Uterus (tissue), 3 donors: ENCODE measurements at regions not wholly inside any gene's neighbourhood (a gene's known extent, or its start where the extent isn't known, plus 50 kb on each side); places are given as distances from the start of the nearest gene placed in this dataset.
A peak's percentile ranks its signal among the peaks of the same experiment; 100 is the strongest.

ENCODE experiments used
- DNase-seq, 2 donors: peaks; one replicate each; pipeline ENCODE4 v3.0.0-alpha.2; 2019 to 2020
- H3K27ac ChIP-seq, 2 donors: fragments of 200-600 bp; sonication (generic); 1 replicate in 1 of 2; 2 replicates in 1 of 2; pipeline ENCODE4 v1.5.1; 2016 to 2018
- H3K27me3 ChIP-seq, 2 donors: fragments of 200-600 bp; sonication (generic); one replicate each; pipeline ENCODE4 v1.5.1; 2018 to 2019; ENCODE audit warnings: control low read depth in 1 of 2
- H3K36me3 ChIP-seq, 2 donors: fragments of 200-600 bp; sonication (generic); one replicate each; pipeline ENCODE4 v1.5.1; 2019; ENCODE audit warnings: control low read depth in 1 of 2
- H3K4me1 ChIP-seq, 2 donors: fragments of 200-600 bp; sonication (generic); one replicate each; pipeline ENCODE4 v1.5.1; 2018 to 2019; ENCODE audit warnings: control low read depth in 1 of 2
- H3K4me3 ChIP-seq, 2 donors: fragments of 200-600 bp; sonication (generic); 1 replicate in 1 of 2; 2 replicates in 1 of 2; pipeline ENCODE4 v1.5.1; 2018 to 2019; ENCODE audit warnings: mild to moderate bottlenecking in 1 of 2
- H3K9me3 ChIP-seq, 2 donors: fragments of 200-600 bp; sonication (generic); one replicate each; pipeline ENCODE4 v1.5.1; 2019; ENCODE audit warnings: control low read depth in 1 of 2
- CTCF ChIP-seq, 4 experiments: fragments of 200-600 bp in 2 of 4; fragments of 450-650 bp in 2 of 4; sonication (generic) in 2 of 4; IDR thresholded peaks; one replicate each; pipeline ENCODE4 v1.5.1; 2016 to 2019; ENCODE audit warnings: antibody characterized with exemption in 4 of 4, mild to moderate bottlenecking in 2 of 4, moderate library complexity in 1 of 4
- POLR2A ChIP-seq, 2 donors: fragments of 450-650 bp; IDR thresholded peaks; one replicate each; pipeline ENCODE4 v1.6.1; 2016; ENCODE audit warnings: antibody characterized with exemption in 2 of 2, mild to moderate bottlenecking in 1 of 2, moderate library complexity in 1 of 2
- intact Hi-C: fragments of 100-400 bp; cut with DNase I; formaldehyde crosslinking; loops from one replicate; pipeline ENCODE4 v1.15.1; 2023; ENCODE audit warnings: low total_unique reads
- donor health status: DM: yes; HTN: yes; CAD: no.

GRCh38 chr5:114050087-114050486 is 311.8 kb upstream of the KCNN2 start:
- intact Hi-C loops, result no loop called here
- Histone ChIP-seq H3K4me1 (peaks cover 0 to 7% of the 10 kb centered on the region in 2 donors), H3K27ac (no peak overlapping the region), H3K4me3 (no peak overlapping the region), H3K36me3 (no peaks in the 10 kb centered on the region), H3K27me3 (no peaks in the 10 kb centered on the region), H3K9me3 (no peaks in the 10 kb centered on the region)
- TF ChIP-seq POLR2A (IDR thresholded peaks at IDR 0.05) (no peak), CTCF (IDR thresholded peaks at IDR 0.05) (no peak)
- no peak for DNase-seq

GRCh38 chr5:114053372-114053771 is 308.5 kb upstream of the KCNN2 start:
- H3K27ac ChIP-seq, result peak overlapping the region in 1 of 2 donors; percentile 43
- intact Hi-C loops, result no loop called here

GRCh38 chr5:114054594-114054993 is 307.3 kb upstream of the KCNN2 start:
- intact Hi-C loops, result no loop called here
- no peak for DNase-seq
- H3K36me3 ChIP-seq, result no peaks in the 10 kb centered on the region
- H3K4me1 ChIP-seq, result peaks cover 0 to 8% of the 10 kb centered on the region in 2 donors
- TF ChIP-seq CTCF (IDR thresholded peaks at IDR 0.05) (no peak), POLR2A (IDR thresholded peaks at IDR 0.05) (no peak)
- H3K4me3 ChIP-seq, result peak overlapping the region; percentile 39 to 47
- peak overlapping the region in 1 of 2 donors; percentile 34 for H3K27ac ChIP-seq
- no peaks in the 10 kb centered on the region for H3K27me3 ChIP-seq
- H3K9me3 ChIP-seq, result no peaks in the 10 kb centered on the region

More at GRCh38 chr5:114053372-114053771, 308.5 kb upstream of the KCNN2 start:
- Histone ChIP-seq H3K36me3 (no peaks in the 10 kb centered on the region), H3K27me3 (no peaks in the 10 kb centered on the region), H3K4me3 (no peak overlapping the region), H3K4me1 (peaks cover 0 to 8% of the 10 kb centered on the region in 2 donors), H3K9me3 (no peaks in the 10 kb centered on the region)
- TF ChIP-seq CTCF (IDR thresholded peaks at IDR 0.05) (no peak), POLR2A (IDR thresholded peaks at IDR 0.05) (no peak)
- DNase-seq, result no peak

- H3K27ac ChIP-seq, result peak overlapping the region; percentile 52 to 53
- intact Hi-C loops, result no loop called here
Observed at GRCh38 chr5:114055318-114056184, 306.3 kb upstream of the KCNN2 start.

More at GRCh38 chr5:114055318-114056184, 306.3 kb upstream of the KCNN2 start:
- DNase-seq, result peak; percentile 39 to 45
- Histone ChIP-seq H3K27me3 (no peaks in the 10 kb centered on the region), H3K4me3 (peak overlapping the region; percentile 39 to 47), H3K4me1 (peaks cover 0 to 8% of the 10 kb centered on the region in 2 donors), H3K36me3 (no peaks in the 10 kb centered on the region), H3K9me3 (no peaks in the 10 kb centered on the region)
- TF ChIP-seq POLR2A (IDR thresholded peaks at IDR 0.05) (no peak), CTCF (IDR thresholded peaks at IDR 0.05) (peak in 1 of 4 experiments; percentile 6)
